Breast epithelium (tissue), 4 donors: ENCODE measurements at regions not wholly inside any gene's neighbourhood (a gene's known extent, or its start where the extent isn't known, plus 50 kb on each side); places are given as distances from the start of the nearest gene placed in this dataset.

Experiments used
- DNase-seq, 2 donors: peaks; one replicate each; pipeline ENCODE4 v3.0.0-alpha.2; 2019; ENCODE audit warnings: low spot score in 2 of 2
- H3K27ac ChIP-seq, 2 donors: fragments of 200-600 bp; sonication (generic) in 1 of 2; one replicate each; pipeline ENCODE4 v1.5.1; 2016 to 2019; ENCODE audit warnings: mild to moderate bottlenecking in 1 of 2
- H3K27me3 ChIP-seq, 2 donors: fragments of 200-600 bp; sonication (generic) in 1 of 2; one replicate each; pipeline versions ENCODE4 v1.5.1 to v1.6.0; 2017 to 2019; ENCODE audit warnings: control low read depth in 1 of 2, mild to moderate bottlenecking in 1 of 2
- H3K36me3 ChIP-seq: fragments of 200-600 bp; one replicate; pipeline ENCODE4 v1.5.1; 2019
- H3K4me1 ChIP-seq, 2 donors: fragments of 200-600 bp; sonication (generic); one replicate each; pipeline ENCODE4 v1.5.1; 2016 to 2019; ENCODE audit warnings: control low read depth in 1 of 2
- H3K4me3 ChIP-seq, 3 donors: fragments of 200-600 bp; sonication (generic); 1 replicate in 2 of 3; 2 replicates in 1 of 3; pipeline ENCODE4 v1.5.1; 2016 to 2019; ENCODE audit warnings: mild to moderate bottlenecking in 3 of 3, moderate library complexity in 2 of 3
- H3K9me3 ChIP-seq, 2 donors: fragments of 200-600 bp; sonication (generic) in 1 of 2; one replicate each; pipeline ENCODE4 v1.5.1; 2016 to 2019; ENCODE audit warnings: control low read depth in 1 of 2
- CTCF ChIP-seq, 3 donors: fragments of 450-650 bp; IDR thresholded peaks; one replicate each; pipeline ENCODE4 v1.5.1; 2016 to 2017; ENCODE audit warnings: antibody characterized with exemption in 3 of 3, mild to moderate bottlenecking in 3 of 3, moderate library complexity in 3 of 3
- POLR2A ChIP-seq: fragments of 450-650 bp; IDR thresholded peaks from one replicate; pipeline ENCODE4 v1.6.1; 2016; ENCODE audit warnings: antibody characterized with exemption, mild to moderate bottlenecking, moderate library complexity
- POLR2AphosphoS5 ChIP-seq, 3 donors: sonication (generic); formaldehyde crosslinking; IDR thresholded peaks; one replicate each; pipeline ENCODE4 v1.6.1; 2017; ENCODE audit warnings: antibody characterized with exemption in 3 of 3
- intact Hi-C: fragments of 100-400 bp; cut with DNase I; formaldehyde crosslinking; loops from one replicate; pipeline ENCODE4 v1.15.1; 2023; ENCODE audit warnings: low total_unique reads

- Histone ChIP-seq H3K27ac (no peak overlapping the region), H3K27me3 (no peaks in the 10 kb centered on the region), H3K4me3 (no peak overlapping the region), H3K36me3 (no peaks in the 10 kb centered on the region), H3K4me1 (no peaks in the 10 kb centered on the region), H3K9me3 (no peaks in the 10 kb centered on the region)
- no peak for DNase-seq
- intact Hi-C loops = no loop called here
- no peak for TF ChIP-seq CTCF (IDR thresholded peaks at IDR 0.05)
- TF ChIP-seq POLR2AphosphoS5 (IDR thresholded peaks at IDR 0.05) = no peak
- no peak for TF ChIP-seq POLR2A
Measured at GRCh38 chr1:192730198-192730597, 78.6 kb upstream of the RGS2 start.

- intact Hi-C loops = no loop called here
- Histone ChIP-seq H3K4me3 (no peak overlapping the region), H3K4me1 (no peaks in the 10 kb centered on the region), H3K27me3 (no peaks in the 10 kb centered on the region), H3K9me3 (no peaks in the 10 kb centered on the region), H3K27ac (no peak overlapping the region), H3K36me3 (no peaks in the 10 kb centered on the region)
- DNase-seq = no peak
- TF ChIP-seq POLR2A (no peak), POLR2AphosphoS5 (IDR thresholded peaks at IDR 0.05) (no peak), CTCF (IDR thresholded peaks at IDR 0.05) (no peak)
Measured at GRCh38 chr1:192732787-192733186, 76.1 kb upstream of the RGS2 start.

- H3K27ac ChIP-seq = no peak overlapping the region
Measured at GRCh38 chr1:192735298-192735915, 73.4 kb upstream of the RGS2 start.

GRCh38 chr1:192737306-192737705 lies 71.5 kb upstream of the RGS2 start:
- no peaks in the 10 kb centered on the region for H3K4me1 ChIP-seq
- TF ChIP-seq CTCF (IDR thresholded peaks at IDR 0.05) = no peak
- TF ChIP-seq POLR2AphosphoS5 (IDR thresholded peaks at IDR 0.05) = no peak
- no peaks in the 10 kb centered on the region for H3K36me3 ChIP-seq
- peaks cover 0 to 8% of the 10 kb centered on the region in 2 donors for H3K9me3 ChIP-seq
- intact Hi-C loops = no loop called here
- no peaks in the 10 kb centered on the region for H3K27me3 ChIP-seq
- no peak overlapping the region for H3K27ac ChIP-seq
- no peak overlapping the region for H3K4me3 ChIP-seq
- DNase-seq = no peak

More at GRCh38 chr1:192735298-192735915, 73.4 kb upstream of the RGS2 start:
- Histone ChIP-seq H3K4me1 (no peaks in the 10 kb centered on the region), H3K9me3 (no peaks in the 10 kb centered on the region), H3K36me3 (no peaks in the 10 kb centered on the region), H3K4me3 (no peak overlapping the region), H3K27me3 (no peaks in the 10 kb centered on the region)
- intact Hi-C loops = no loop called here
- TF ChIP-seq CTCF (IDR thresholded peaks at IDR 0.05) (no peak), POLR2AphosphoS5 (IDR thresholded peaks at IDR 0.05) (no peak), POLR2A (no peak)
- no peak for DNase-seq

- Histone ChIP-seq H3K4me3 (no peak overlapping the region), H3K27ac (no peak overlapping the region), H3K9me3 (peaks cover 0 to 8% of the 10 kb centered on the region in 2 donors), H3K36me3 (no peaks in the 10 kb centered on the region), H3K4me1 (no peaks in the 10 kb centered on the region), H3K27me3 (no peaks in the 10 kb centered on the region)
- TF ChIP-seq CTCF (IDR thresholded peaks at IDR 0.05) (no peak), POLR2A (no peak), POLR2AphosphoS5 (IDR thresholded peaks at IDR 0.05) (no peak)
- no peak for DNase-seq
- intact Hi-C loops = no loop called here
Measured at GRCh38 chr1:192739476-192740184, 69.2 kb upstream of the RGS2 start.
